PFSK-1 (cell line): ENCODE measurements at regions not wholly inside any gene's neighbourhood (a gene's known extent, or its start where the extent isn't known, plus 50 kb on each side); places are given as distances from the start of the nearest gene placed in this dataset.

Experiments used
- POLR2AphosphoS5 ChIP-seq: IDR thresholded peaks from 2 replicates; pipeline ENCODE4 v1.6.1; 2012; ENCODE audit warnings: low read depth, mild to moderate bottlenecking, control low read depth, low read length, moderate library complexity
- TF ChIP-seq, protein P1 (sequence below), 2 experiments: IDR thresholded peaks; 2 replicates each; pipeline versions ENCODE4 v1.6.1 to v1.8.0; 2011 to 2012; ENCODE audit warnings: low read depth in 2 of 2, low read length in 2 of 2, control low read depth in 1 of 2, inconsistent platforms in 1 of 2, mild to moderate bottlenecking in 1 of 2, moderate library complexity in 1 of 2; ENCODE audit not compliant: insufficient read depth in 1 of 2

GRCh38 chr4:128440923-128441322, 153.3 kb upstream of the PGRMC2 start:
- no peak for TF ChIP-seq POLR2AphosphoS5
- TF ChIP-seq, protein P1, sequence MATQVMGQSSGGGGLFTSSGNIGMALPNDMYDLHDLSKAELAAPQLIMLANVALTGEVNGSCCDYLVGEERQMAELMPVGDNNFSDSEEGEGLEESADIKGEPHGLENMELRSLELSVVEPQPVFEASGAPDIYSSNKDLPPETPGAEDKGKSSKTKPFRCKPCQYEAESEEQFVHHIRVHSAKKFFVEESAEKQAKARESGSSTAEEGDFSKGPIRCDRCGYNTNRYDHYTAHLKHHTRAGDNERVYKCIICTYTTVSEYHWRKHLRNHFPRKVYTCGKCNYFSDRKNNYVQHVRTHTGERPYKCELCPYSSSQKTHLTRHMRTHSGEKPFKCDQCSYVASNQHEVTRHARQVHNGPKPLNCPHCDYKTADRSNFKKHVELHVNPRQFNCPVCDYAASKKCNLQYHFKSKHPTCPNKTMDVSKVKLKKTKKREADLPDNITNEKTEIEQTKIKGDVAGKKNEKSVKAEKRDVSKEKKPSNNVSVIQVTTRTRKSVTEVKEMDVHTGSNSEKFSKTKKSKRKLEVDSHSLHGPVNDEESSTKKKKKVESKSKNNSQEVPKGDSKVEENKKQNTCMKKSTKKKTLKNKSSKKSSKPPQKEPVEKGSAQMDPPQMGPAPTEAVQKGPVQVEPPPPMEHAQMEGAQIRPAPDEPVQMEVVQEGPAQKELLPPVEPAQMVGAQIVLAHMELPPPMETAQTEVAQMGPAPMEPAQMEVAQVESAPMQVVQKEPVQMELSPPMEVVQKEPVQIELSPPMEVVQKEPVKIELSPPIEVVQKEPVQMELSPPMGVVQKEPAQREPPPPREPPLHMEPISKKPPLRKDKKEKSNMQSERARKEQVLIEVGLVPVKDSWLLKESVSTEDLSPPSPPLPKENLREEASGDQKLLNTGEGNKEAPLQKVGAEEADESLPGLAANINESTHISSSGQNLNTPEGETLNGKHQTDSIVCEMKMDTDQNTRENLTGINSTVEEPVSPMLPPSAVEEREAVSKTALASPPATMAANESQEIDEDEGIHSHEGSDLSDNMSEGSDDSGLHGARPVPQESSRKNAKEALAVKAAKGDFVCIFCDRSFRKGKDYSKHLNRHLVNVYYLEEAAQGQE (IDR thresholded peaks at IDR 0.05; ENCODE audit: insufficient read depth in 1 of 2, low read depth in 2 of 2, low read length in 2 of 2): no peak
